UCSD-AML1 (cell line): ENCODE measurements at regions not wholly inside any gene's neighbourhood (a gene's known extent, or its start where the extent isn't known, plus 50 kb on each side); places are given as distances from the start of the nearest gene placed in this dataset.

Experiments used
- DNase-seq: peaks from one replicate; lab custom pipeline; 2025; ENCODE audit not compliant: unreplicated experiment; lab: John Stamatoyannopoulos, UW

GRCh38 chr2:51107841-51108240 is 75.9 kb upstream of the NRXN1 start:
- DNase-seq: no peak

GRCh38 chr2:51105811-51106210 is 73.9 kb upstream of the NRXN1 start:
- no peak for DNase-seq

GRCh38 chr2:51103205-51103604 is 71.3 kb upstream of the NRXN1 start:
- peak; percentile 52 for DNase-seq

GRCh38 chr2:51093016-51093415 is 61.1 kb upstream of the NRXN1 start:
- DNase-seq: no peak

GRCh38 chr2:51085420-51086068 is 53.6 kb upstream of the NRXN1 start:
- DNase-seq: no peak

GRCh38 chr2:51084750-51085149 is 52.8 kb upstream of the NRXN1 start:
- DNase-seq: no peak
